CD4-positive, alpha-beta T cell treated with Interleukin-15 for 1 hour (primary cell): ENCODE measurements at regions not wholly inside any gene's neighbourhood (a gene's known extent, or its start where the extent isn't known, plus 50 kb on each side); places are given as distances from the start of the nearest gene placed in this dataset.
A peak's percentile ranks its signal among the peaks of the same experiment; 100 is the strongest.
"Not testable (repeated sequence)": the region's sequence is repeated elsewhere in the genome, so short reads cannot be mapped to it uniquely, and the experiment has no call there.

Source experiments
- DNase-seq: peaks from one replicate; pipeline ENCODE4 v3.0.0-alpha.2; 2020

GRCh38 chr9:65392611-65393010 lies 107.6 kb upstream of the FOXD4L5 start:
- not testable (repeated sequence) for DNase-seq

DNA sequence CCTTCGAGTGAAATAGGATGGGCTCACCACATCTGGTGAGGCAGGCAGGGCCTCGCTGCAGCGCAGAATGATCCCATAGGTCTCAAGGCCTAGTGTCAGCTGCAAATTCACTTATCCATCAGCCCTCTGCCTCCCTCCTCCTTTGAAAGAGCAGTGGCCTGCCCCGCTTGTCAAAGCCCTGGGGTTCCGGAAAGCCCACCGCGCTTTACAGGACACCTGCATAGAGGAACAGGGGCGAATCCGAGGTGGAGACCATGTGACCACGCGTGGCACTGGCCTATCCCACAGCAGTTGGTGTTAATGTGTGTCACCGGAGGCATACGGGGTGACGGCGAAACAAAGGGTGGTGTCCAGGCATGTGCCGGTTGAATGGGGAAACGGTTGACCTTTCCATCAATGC lies 104.7 kb upstream of the FOXD4L5 start:
- peak; percentile 33 for DNase-seq

GRCh38 chr9:65389216-65389615 lies 104.2 kb upstream of the FOXD4L5 start:
- DNase-seq = not testable (repeated sequence)

DNA sequence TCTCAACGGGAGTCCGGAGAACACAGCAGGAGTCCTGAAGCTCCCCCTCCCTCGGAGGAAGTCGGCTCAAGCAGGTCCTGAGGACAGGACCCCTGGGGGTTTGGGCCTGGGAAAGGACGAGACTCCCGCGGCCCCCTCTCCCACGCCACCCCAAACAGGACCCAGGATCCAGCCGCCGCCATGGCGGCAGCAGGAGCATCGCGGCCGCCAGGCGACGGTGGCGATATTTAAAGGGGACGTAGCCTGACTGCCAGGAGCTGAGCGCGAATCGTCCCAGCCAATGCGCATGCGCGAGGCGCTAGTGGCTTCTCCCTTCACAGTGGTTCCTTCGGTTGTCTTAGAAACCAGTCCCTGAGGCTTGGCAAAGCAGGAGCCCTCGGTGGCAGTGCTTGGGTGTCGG lies 101.7 kb upstream of the FOXD4L5 start:
- DNase-seq = peak; percentile 81

DNA sequence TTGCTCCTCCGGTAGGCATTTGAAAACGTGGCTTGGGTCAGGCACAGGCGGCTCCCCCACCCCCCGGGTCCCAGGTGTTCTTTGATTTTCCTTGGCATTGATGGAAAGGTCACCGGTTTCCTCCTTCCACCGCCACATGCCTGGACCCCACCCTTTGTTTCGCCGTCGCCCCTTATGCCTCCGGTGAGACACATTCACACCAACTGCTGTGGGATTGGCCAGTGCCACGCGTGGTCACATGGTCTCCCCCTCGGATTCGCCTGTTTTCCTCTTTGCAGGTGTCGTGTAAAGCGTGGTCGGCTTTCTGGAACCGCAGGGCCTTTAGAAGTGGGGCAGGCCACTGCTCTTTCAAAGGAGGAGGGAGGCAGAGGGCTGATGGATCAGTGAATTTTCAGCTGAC lies 101.2 kb upstream of the FOXD4L5 start:
- DNase-seq = not testable (repeated sequence)

- not testable (repeated sequence) for DNase-seq
Observed at GRCh38 chr9:65385655-65386024, 100.6 kb upstream of the FOXD4L5 start.

GRCh38 chr9:65384759-65385654 lies 100.0 kb upstream of the FOXD4L5 start:
- not testable (repeated sequence) for DNase-seq

DNA sequence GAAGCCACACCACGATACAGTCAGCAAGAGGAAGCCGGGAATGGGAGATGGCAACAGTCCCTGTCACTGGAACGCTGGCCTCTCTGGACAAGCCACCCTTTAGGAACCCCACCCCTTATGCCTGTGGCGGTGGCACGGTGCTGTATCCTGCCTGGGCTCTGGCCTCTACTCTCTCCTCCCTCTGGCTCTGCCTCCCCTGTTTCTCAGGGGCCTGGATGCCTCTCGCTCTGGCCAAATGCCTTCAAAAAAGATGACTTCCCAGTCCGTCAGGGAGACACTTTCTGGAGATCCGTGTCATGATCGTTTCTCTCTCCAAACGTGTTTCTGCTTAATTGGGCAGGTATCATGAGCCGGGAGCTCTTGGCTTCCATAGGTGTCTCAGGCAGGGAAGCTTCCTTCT lies 99.1 kb upstream of the FOXD4L5 start:
- DNase-seq = not testable (repeated sequence)

GRCh38 chr9:65383646-65384045 lies 98.6 kb upstream of the FOXD4L5 start:
- DNase-seq = not testable (repeated sequence)

GRCh38 chr9:65382701-65383318 lies 97.8 kb upstream of the FOXD4L5 start:
- DNase-seq = not testable (repeated sequence)
